ENCODE measurements at regions not wholly inside any gene's neighbourhood (a gene's known extent, or its start where the extent isn't known, plus 50 kb on each side); places are given as distances from the start of the nearest gene placed in this dataset.

GRCh38 chr7:54814401-54814800 is 55.4 kb upstream of the SEC61G start:
- no peak for TF ChIP-seq CTCF (IDR thresholded peaks at IDR 0.05 in 4 of 5, conservative IDR thresholded peaks at IDR 0.05 in 1 of 5)
- no peak for TF ChIP-seq POLR2A (IDR thresholded peaks at IDR 0.05)

Data from gastrocnemius medialis (tissue), 4 donors.